ENCODE measurements at regions not wholly inside any gene's neighbourhood (a gene's known extent, or its start where the extent isn't known, plus 50 kb on each side); places are given as distances from the start of the nearest gene placed in this dataset.
"Not testable (repeated sequence)": the region's sequence is repeated elsewhere in the genome, so short reads cannot be mapped to it uniquely, and the experiment has no call there.

- in situ Hi-C loops (cut with HindIII; ENCODE audit: low sequenced_read_pairs): no loop called here
Measured at GRCh38 chr5:90287036-90287435, 122.5 kb downstream of the CETN3 start.

GRCh38 chr5:90285581-90285980, 124.0 kb downstream of the CETN3 start:
- in situ Hi-C loops (cut with HindIII; ENCODE audit: low sequenced_read_pairs): no loop called here

DNA sequence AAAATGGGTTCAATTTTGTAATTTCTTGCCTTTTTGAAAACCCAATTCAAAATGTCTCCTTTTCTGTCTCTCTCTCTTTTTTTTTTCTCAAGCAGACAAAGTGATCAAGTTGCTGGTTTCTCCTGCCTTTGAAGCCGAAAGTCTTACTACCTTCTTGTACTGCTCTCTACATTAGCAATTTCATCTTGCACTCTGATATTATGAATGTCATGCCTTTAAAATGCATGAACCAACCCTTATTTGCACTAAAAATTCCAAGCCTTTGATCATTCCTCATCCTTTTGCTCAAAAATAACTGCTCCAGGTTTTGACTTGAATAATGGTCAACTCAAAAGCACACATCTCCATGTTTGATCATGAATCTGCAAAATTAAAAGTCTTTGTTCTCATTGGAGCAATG, 125.2 kb downstream of the CETN3 start:
- in situ Hi-C loops (cut with HindIII; ENCODE audit: low sequenced_read_pairs): no loop called here

GRCh38 chr5:90279091-90279490, 130.5 kb downstream of the CETN3 start:
- in situ Hi-C loops (cut with HindIII; ENCODE audit: low sequenced_read_pairs): no loop called here

DNA sequence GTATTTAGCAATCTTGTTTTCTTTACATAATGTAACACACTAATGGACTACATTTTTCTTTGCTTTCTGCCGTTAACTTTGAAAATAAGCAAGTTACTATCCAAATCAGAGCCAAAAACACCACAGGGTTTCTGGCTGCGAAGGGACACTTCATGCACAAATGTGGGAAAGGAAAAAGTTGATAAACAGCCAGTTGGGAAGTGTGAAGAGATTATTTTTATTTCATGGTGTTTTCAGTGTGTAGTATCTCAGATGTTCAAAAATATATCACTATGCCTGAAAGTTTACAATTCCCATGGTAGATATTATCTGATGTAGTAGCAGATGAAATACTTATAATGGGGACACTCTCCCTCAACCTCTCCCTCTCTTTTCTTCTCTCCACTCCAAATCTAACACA, 135.3 kb downstream of the CETN3 start:
- in situ Hi-C loops (cut with HindIII; ENCODE audit: low sequenced_read_pairs): no loop called here

- in situ Hi-C loops (cut with HindIII; ENCODE audit: low sequenced_read_pairs): no loop called here
Measured at GRCh38 chr5:90267646-90268045, 141.9 kb downstream of the CETN3 start.

- in situ Hi-C loops (cut with HindIII; ENCODE audit: low sequenced_read_pairs): no loop called here
Measured at GRCh38 chr5:90265545-90265857, 144.1 kb downstream of the CETN3 start.

- in situ Hi-C loops (cut with HindIII; ENCODE audit: low sequenced_read_pairs): no loop called here
Measured at GRCh38 chr5:90264689-90265544, 144.6 kb downstream of the CETN3 start.

GRCh38 chr5:90263102-90263820, 146.3 kb downstream of the CETN3 start:
- in situ Hi-C loops (cut with HindIII; ENCODE audit: low sequenced_read_pairs): no loop called here

- in situ Hi-C loops (cut with HindIII; ENCODE audit: low sequenced_read_pairs): no loop called here
Measured at GRCh38 chr5:90251447-90251846, 158.1 kb downstream of the CETN3 start.

- in situ Hi-C loops (cut with HindIII; ENCODE audit: low sequenced_read_pairs): no loop called here
Measured at GRCh38 chr5:90248640-90249039, 160.9 kb downstream of the CETN3 start.

DNA sequence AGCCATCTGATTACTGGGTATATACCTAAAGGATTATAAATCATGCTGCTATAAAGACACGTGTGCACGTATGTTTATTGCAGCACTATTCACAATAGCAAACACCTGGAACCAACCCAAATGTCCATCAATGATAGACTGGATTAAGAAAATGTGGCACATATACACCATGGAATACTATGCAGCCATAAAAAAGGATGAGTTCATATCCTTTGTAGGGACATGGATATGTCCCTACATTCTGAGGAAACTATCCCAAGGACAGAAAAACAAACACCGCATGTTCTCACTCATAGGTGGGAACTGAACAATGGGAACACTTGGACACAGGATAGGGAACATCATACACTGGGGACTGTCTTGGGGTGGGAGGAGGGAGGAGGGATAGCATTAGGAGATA, 165.7 kb downstream of the CETN3 start:
- in situ Hi-C loops (cut with HindIII; ENCODE audit: low sequenced_read_pairs): not testable (repeated sequence)

- in situ Hi-C loops (cut with HindIII; ENCODE audit: low sequenced_read_pairs): no loop called here
Measured at GRCh38 chr5:90233476-90233875, 176.1 kb downstream of the CETN3 start.

- in situ Hi-C loops (cut with HindIII; ENCODE audit: low sequenced_read_pairs): no loop called here
Measured at GRCh38 chr5:90231688-90232087, 177.9 kb downstream of the CETN3 start.

DNA sequence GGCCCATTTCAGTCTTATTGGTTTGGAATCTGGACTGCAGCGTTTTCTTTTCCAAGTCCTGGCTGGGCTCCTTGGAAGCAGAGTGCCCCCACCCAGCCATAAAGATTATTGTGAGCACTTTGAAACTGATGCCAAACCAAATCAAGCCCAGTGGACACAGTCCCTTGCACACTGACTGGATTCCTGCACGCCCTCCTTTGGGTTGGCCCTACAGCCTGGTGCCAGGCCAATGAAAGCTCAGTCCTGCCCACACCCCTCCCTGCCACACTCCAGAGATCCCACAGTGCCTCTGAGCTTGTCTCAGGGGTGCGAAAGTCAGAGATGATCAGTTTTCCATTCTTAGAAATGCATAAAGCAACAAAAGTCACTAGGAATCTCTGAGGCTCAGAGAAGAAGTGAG, 181.9 kb downstream of the CETN3 start:
- in situ Hi-C loops (cut with HindIII; ENCODE audit: low sequenced_read_pairs): no loop called here

DNA sequence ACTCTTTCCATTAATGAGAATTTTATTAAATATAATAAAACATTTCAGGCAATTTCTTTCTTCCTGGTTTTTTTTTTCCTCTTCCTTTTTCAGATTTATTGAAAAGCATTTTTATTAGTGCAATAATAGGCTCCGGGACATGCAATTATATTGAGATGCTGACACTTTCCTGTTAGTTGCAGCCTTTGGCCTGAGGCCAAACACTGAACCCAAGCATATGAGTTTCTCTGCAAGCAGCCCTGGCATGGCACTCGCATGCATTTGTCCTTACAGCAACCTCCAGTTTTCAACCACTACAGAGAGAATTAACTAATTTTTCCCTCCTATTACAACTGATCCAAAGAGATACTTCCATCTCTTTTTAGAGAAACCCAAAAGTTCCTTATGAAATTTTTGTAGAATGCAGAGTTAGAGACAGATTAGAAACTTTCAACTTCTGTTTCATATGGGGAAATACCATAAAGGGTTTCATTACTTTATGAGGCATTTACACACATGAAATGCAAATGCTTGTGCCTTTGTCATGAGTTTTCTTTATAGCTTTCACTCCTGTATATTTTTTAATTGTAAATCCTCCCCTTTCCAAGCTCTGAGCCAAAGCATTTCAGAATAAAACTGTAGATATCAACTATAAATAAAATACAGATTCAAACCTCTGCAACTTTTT, 183.0 kb downstream of the CETN3 start:
- in situ Hi-C loops (cut with HindIII; ENCODE audit: low sequenced_read_pairs): no loop called here

DNA sequence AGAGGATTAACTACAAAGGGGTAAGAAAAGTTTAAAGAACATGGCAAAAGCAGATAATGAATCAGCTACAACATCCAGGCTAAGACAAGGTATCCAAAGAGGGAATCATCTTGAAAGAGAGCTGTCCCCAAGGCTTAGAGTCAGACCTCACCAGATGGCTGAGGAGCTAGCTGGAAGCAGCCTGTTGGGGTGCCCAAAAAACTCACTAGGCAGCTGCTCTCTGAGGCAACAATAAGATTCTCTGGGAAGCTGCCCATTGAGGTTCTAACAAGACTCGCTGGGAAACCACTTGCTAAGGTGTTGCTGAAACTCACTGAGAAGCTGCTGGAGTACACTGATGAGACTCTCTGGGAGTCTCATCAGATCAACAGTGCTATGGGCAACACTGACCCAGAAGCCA, 185.2 kb downstream of the CETN3 start:
- in situ Hi-C loops (cut with HindIII; ENCODE audit: low sequenced_read_pairs): loop anchor here (5.0 kb wide), 1 partner anchor 52 kb away; no protein-coding TSS in a partner anchor

DNA sequence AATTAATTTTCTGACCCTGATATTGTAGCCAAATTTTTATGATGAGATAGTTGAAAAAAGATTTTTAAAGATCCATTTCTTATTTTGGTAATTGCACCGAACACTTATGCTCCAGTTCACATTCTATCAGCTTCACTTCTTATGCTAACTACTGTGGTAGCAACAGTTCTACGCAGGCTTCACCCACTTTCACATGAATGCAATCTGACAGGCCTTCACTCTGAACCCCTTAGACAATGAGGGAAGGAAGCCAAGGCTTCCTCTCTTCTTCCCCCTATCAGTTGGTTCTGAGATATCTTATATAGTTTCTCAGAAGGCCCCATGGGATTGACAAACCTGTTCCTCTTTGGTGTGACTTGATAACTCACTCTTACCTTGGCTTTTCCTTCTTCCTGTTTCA, 185.8 kb downstream of the CETN3 start:
- in situ Hi-C loops (cut with HindIII; ENCODE audit: low sequenced_read_pairs): loop anchor here (5.0 kb wide), 1 partner anchor 51 kb away; no protein-coding TSS in a partner anchor

DNA sequence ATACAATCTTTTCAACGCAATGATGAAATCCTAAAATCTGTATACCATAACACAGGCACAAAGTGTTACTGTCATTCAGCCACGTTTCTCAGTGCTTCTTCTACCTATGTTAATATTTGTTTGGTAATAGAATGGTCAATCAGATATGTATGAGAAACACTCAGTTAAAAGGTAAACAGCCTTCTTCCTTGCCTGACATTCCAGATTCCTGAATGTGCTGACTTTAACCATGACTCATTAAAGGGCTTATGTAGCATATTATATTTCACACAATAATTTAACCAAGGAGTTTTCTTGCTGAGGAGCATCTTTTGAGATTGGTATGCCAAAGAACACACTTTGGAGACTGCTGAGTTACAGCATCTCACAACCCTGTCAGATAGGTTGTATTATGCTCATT, 187.6 kb downstream of the CETN3 start:
- in situ Hi-C loops (cut with HindIII; ENCODE audit: low sequenced_read_pairs): loop anchor here (5.0 kb wide), 1 partner anchor 50 kb away; no protein-coding TSS in a partner anchor

- in situ Hi-C loops (cut with HindIII; ENCODE audit: low sequenced_read_pairs): loop anchor here (5.0 kb wide), 1 partner anchor 48 kb away; no protein-coding TSS in a partner anchor
Measured at GRCh38 chr5:90220554-90220953, 189.0 kb downstream of the CETN3 start.

- in situ Hi-C loops (cut with HindIII; ENCODE audit: low sequenced_read_pairs): no loop called here
Measured at GRCh38 chr5:90214991-90215390, 194.6 kb downstream of the CETN3 start.

DNA sequence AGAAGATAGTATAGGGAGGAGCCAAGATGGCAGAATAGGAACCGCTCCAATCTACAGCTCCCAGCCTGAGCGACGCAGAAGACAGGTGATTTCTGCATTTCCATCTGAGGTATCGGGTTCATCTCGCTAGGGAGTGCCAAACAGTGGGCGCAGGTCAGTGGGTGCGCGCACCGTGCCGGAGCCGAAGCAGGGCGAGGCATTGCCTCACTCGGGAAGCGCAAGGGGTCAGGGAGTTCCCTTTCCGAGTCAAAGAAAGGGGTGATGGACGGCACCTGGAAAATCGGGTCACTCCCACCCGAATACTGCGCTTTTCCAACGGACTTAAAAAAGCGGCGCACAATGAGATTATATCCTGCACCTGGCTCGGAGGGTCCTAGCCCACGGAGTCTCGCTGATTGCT, 201.2 kb downstream of the CETN3 start:
- in situ Hi-C loops (cut with HindIII; ENCODE audit: low sequenced_read_pairs): not testable (repeated sequence)

All from endothelial cell of hepatic sinusoid (primary cell).